GM18873 (cell line): ENCODE measurements at regions not wholly inside any gene's neighbourhood (a gene's known extent, or its start where the extent isn't known, plus 50 kb on each side); places are given as distances from the start of the nearest gene placed in this dataset.

ENCODE experiments used
- ATAC-seq: cut with Tn5 transposase; IDR thresholded peaks from one replicate; pipeline ENCODE4 v1.9.1; 2021; ENCODE audit warnings: mild to moderate bottlenecking, moderate library complexity, moderate number of reproducible peaks; ENCODE audit not compliant: unreplicated experiment, low FRiP score

GRCh38 chr2:67938053-67938452, 124.8 kb downstream of the C1D start:
- ATAC-seq, result no peak

GRCh38 chr2:67945056-67945455, 117.7 kb downstream of the C1D start:
- no peak for ATAC-seq

GRCh38 chr2:67945940-67946339, 116.9 kb downstream of the C1D start:
- ATAC-seq, result no peak

GRCh38 chr2:67948057-67948456, 114.7 kb downstream of the C1D start:
- no peak for ATAC-seq

- ATAC-seq, result no peak
Observed at GRCh38 chr2:67948506-67948905, 114.3 kb downstream of the C1D start.

- no peak for ATAC-seq
Observed at GRCh38 chr2:67950018-67950417, 112.8 kb downstream of the C1D start.

GRCh38 chr2:67950919-67951318, 111.9 kb downstream of the C1D start:
- ATAC-seq, result no peak

- no peak for ATAC-seq
Observed at GRCh38 chr2:67952066-67952465, 110.7 kb downstream of the C1D start.

GRCh38 chr2:67954093-67954748, 108.6 kb downstream of the C1D start:
- ATAC-seq, result no peak

GRCh38 chr2:67955748-67956603, 106.8 kb downstream of the C1D start:
- no peak for ATAC-seq

GRCh38 chr2:67965246-67965645, 97.6 kb downstream of the C1D start:
- ATAC-seq, result no peak

- no peak for ATAC-seq
Observed at GRCh38 chr2:67970071-67970470, 92.7 kb downstream of the C1D start.

- ATAC-seq, result no peak
Observed at GRCh38 chr2:67970542-67970941, 92.3 kb downstream of the C1D start.

GRCh38 chr2:67974559-67975430, 88.0 kb downstream of the C1D start:
- ATAC-seq, result no peak

GRCh38 chr2:67977464-67977863, 85.3 kb downstream of the C1D start:
- no peak for ATAC-seq

- ATAC-seq, result no peak
Observed at GRCh38 chr2:67982956-67983355, 79.8 kb downstream of the C1D start.

GRCh38 chr2:67984600-67984999, 78.2 kb downstream of the C1D start:
- ATAC-seq, result no peak

- ATAC-seq, result no peak
Observed at GRCh38 chr2:67985586-67985985, 77.2 kb downstream of the C1D start.

- ATAC-seq, result no peak
Observed at GRCh38 chr2:67986258-67986657, 76.5 kb downstream of the C1D start.
